HG03064 (cell line): ENCODE measurements at regions not wholly inside any gene's neighbourhood (a gene's known extent, or its start where the extent isn't known, plus 50 kb on each side); places are given as distances from the start of the nearest gene placed in this dataset.
"Not testable (repeated sequence)": the region's sequence is repeated elsewhere in the genome, so short reads cannot be mapped to it uniquely, and the experiment has no call there.

Source experiments
- ATAC-seq: cut with Tn5 transposase; IDR thresholded peaks from one replicate; pipeline ENCODE4 v1.9.1; 2021; ENCODE audit warnings: low read depth; ENCODE audit not compliant: unreplicated experiment

- no peak for ATAC-seq
Measured at GRCh38 chr4:130668859-130669258, 1572.9 kb downstream of the C4orf33 start.

GRCh38 chr4:130675266-130675665, 1579.3 kb downstream of the C4orf33 start:
- ATAC-seq, result no peak

- ATAC-seq, result no peak
Measured at GRCh38 chr4:130689181-130689580, 1593.2 kb downstream of the C4orf33 start.

- ATAC-seq, result no peak
Measured at GRCh38 chr4:130698251-130698650, 1602.3 kb downstream of the C4orf33 start.

DNA sequence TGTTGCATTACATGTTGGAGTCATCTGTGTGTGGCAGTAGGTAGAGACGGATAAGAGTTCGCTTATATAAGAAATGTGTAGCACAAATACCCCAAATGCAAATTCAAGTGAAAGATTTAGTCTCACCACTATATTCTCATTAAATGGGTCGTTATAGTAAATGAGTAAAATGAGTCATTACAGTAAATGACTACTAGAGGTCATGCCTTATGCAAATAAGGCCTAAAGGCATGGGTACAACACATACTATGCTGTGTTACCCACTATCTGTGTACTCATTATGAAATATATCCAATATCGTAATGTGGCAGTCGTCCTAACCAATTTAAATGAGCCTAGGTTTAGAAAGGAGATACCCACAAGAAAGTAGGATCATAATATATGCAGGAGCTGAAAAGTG, 1603.1 kb downstream of the C4orf33 start:
- no peak for ATAC-seq

- ATAC-seq, result no peak
Measured at GRCh38 chr4:130703211-130703935, 1607.4 kb downstream of the C4orf33 start.

DNA sequence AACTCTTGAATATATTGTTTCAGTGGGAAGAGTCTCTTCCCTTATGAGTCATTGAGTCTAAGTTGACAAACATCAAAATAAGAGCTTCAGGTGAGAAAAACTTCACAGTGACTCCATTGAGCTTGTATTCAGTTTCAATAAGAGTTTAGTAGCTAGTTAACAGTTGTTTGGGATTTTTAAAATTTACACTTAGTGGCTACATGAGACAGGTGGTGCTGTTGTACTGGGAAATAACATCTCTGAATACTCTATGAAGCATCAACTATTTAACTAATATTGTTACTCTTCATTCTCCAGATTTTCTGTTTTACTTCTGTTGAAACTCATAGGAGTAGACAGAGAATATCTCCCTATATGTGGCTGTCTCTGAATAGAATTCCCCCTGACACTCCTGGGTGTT, 1609.1 kb downstream of the C4orf33 start:
- ATAC-seq, result no peak

DNA sequence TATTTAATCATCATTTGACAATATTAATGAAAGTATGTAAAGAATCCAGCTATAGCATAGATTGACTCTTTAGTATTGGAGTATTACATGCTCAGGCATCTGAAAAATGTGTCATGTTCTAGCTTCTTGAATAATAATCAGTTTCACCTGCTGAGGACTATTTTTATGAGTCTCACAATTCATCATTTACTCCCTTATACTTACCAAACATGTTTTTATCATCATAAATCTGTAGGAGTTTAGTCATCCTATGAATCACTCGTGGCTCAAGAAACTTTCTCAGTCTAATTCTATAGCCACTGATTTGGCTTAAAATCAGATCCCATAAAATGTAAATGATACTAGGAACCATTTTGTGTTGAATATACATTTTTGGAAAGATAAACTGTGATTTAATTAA, 1616.1 kb downstream of the C4orf33 start:
- ATAC-seq, result no peak

DNA sequence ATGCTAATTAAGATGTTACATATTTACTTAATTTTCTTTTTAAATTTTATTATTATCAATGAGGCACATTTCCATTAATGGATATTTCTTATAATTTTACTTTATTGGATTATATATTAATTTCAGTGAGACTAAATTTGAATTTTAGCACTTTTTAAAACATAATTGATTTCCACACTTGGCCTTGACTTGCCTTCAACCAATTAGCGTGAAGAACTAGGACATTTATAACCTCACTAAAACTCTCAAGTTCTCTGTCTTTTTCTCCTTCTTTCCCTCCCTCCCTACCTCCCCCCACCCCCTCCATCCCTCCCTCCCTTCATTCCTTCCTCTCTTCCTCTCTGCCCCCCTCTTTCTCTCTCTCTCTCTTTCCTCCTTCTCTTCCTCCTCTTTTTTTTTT, 1618.1 kb downstream of the C4orf33 start:
- ATAC-seq, result no peak

- ATAC-seq, result no peak
Measured at GRCh38 chr4:130722361-130722760, 1626.4 kb downstream of the C4orf33 start.

- no peak for ATAC-seq
Measured at GRCh38 chr4:130736436-130737185, 1640.7 kb downstream of the C4orf33 start.

- no peak for ATAC-seq
Measured at GRCh38 chr4:130738233-130738632, 1642.3 kb downstream of the C4orf33 start.

- ATAC-seq, result no peak
Measured at GRCh38 chr4:130747842-130748241, 1651.9 kb downstream of the C4orf33 start.

DNA sequence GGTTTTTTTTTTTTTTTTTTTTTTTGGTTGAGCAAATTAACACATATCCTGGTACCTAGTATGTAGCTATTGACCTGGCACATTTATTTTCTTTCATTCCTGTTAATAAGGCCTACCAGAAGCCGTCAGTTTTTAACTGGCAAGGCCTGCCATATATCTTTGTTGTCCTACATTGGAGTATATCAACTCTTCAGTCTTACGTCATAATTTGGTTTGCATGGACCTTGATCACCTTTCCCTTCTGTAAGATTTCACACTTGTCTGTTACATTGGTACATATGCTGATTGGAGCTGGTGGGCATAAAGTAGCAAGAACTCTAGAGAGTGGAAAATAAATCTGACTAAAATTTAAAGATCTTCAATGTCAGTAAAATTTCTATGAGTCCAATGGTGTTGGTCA, 1658.0 kb downstream of the C4orf33 start:
- ATAC-seq, result no peak

DNA sequence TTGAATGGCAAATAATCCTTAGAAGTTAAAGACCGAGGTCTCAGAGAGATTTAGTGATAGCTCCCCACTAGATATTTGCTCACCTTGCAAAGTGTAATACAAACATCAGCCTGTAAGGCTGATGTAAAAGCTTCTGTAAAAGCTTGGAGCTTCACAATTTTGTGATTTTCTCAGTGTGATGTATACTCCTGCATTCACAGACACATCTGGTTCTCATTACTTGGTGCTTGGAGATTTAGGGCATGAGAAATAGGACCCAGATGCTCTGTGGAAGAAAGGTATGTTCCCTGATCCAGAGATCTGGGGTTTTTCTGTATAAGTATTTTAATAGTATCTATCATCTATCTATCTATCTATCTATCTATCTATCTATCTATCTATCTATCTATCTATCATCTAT, 1664.3 kb downstream of the C4orf33 start:
- ATAC-seq, result no peak

GRCh38 chr4:130767384-130767783, 1671.4 kb downstream of the C4orf33 start:
- not testable (repeated sequence) for ATAC-seq

GRCh38 chr4:130772966-130773365, 1677.0 kb downstream of the C4orf33 start:
- not testable (repeated sequence) for ATAC-seq

DNA sequence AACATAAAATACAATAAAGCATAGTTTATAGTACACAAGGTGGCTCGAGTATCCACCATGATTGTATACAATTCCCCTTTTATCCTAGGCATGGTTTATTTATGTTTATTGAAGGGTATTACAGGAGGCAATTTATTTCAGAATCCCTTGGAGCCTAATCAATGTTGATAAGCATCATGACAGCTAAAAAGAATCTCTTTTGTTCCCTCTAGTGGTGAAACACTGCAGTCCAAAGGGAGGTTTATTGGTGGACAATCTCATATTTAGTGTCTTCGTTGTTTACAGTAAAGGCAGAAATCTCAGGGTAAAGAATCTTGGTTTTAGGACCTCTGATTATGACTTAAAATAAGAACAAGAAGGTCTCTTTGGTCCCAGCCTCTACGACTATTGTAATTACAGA, 1712.5 kb downstream of the C4orf33 start:
- ATAC-seq, result no peak

DNA sequence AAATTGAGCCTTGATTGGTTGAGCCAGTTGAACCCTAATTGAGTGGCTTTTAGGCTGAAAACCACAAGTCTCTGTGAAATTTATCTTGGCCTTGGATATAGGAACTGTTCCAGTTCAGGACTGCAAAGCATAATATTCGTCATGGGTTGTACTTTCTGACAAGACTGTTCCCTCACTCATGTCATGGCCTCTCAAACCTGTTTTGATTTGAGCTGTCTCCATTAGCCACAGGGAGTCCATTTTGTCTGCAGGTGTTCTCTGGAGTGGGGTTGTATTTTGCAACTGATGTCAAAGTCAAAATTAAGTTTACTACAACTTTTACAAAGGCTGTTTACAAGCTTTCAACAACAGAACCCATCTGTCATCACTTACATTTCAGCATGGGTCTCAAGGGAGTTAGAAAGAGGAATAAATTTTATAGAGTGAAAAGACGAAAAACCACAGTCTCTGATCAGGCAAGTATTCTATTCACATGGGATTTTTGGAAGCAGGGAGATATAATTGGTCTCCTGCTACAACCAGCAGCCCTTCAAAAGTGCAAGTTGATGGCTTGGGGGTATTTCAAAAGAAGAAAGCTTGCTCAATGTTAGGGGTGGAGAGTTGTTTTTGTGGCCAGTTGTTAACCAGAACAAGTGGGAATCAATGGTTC, 1716.3 kb downstream of the C4orf33 start:
- no peak for ATAC-seq

- ATAC-seq, result no peak
Measured at GRCh38 chr4:130814896-130815295, 1718.9 kb downstream of the C4orf33 start.

- ATAC-seq, result no peak
Measured at GRCh38 chr4:130820448-130820847, 1724.5 kb downstream of the C4orf33 start.

GRCh38 chr4:130825284-130825683, 1729.3 kb downstream of the C4orf33 start:
- ATAC-seq, result no peak
